22Rv1 (cell line): ENCODE measurements at regions not wholly inside any gene's neighbourhood (a gene's known extent, or its start where the extent isn't known, plus 50 kb on each side); places are given as distances from the start of the nearest gene placed in this dataset.

Source experiments
- ZFX ChIP-seq: fragments of 450-650 bp; IDR thresholded peaks from 2 replicates; pipeline ENCODE4 v1.6.1; 2017; ENCODE audit warnings: antibody characterized with exemption, borderline replicate concordance
- TF ChIP-seq, protein P1 (sequence below): fragments of 450-650 bp; IDR thresholded peaks from 2 replicates; pipeline ENCODE4 v1.5.1; 2017; ENCODE audit warnings: mild to moderate bottlenecking

- TF ChIP-seq, protein P1, sequence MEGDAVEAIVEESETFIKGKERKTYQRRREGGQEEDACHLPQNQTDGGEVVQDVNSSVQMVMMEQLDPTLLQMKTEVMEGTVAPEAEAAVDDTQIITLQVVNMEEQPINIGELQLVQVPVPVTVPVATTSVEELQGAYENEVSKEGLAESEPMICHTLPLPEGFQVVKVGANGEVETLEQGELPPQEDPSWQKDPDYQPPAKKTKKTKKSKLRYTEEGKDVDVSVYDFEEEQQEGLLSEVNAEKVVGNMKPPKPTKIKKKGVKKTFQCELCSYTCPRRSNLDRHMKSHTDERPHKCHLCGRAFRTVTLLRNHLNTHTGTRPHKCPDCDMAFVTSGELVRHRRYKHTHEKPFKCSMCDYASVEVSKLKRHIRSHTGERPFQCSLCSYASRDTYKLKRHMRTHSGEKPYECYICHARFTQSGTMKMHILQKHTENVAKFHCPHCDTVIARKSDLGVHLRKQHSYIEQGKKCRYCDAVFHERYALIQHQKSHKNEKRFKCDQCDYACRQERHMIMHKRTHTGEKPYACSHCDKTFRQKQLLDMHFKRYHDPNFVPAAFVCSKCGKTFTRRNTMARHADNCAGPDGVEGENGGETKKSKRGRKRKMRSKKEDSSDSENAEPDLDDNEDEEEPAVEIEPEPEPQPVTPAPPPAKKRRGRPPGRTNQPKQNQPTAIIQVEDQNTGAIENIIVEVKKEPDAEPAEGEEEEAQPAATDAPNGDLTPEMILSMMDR = no peak
- no peak for TF ChIP-seq ZFX
Observed at GRCh38 chrX:95950679-95951078, 734.0 kb upstream of the DIAPH2 start.
